Calu3 (cell line): ENCODE measurements at regions not wholly inside any gene's neighbourhood (a gene's known extent, or its start where the extent isn't known, plus 50 kb on each side); places are given as distances from the start of the nearest gene placed in this dataset.

ENCODE experiments used
- BruUV-seq: library from RNA; stranded (reverse); fragments of 400-500 nt; replicated peaks from 2 replicates; lab custom pipeline; 2021; lab: Mats Ljungman, UMichigan
- CTCF ChIA-PET: fragments of 300-600 bp; sonication (Branson Sonifier 250); formaldehyde crosslinking; loops from one replicate; lab custom pipeline; 2022; ENCODE audit warnings: antibody characterized with exemption; lab: Charles Lee
- DNase-seq: peaks from one replicate; pipeline ENCODE4 v3.0.0; 2022
- H3K27ac Mint-ChIP-seq: one replicate; pipeline ENCODE4 v1.8.0; 2022; ENCODE audit warnings: mixed read lengths; ENCODE audit not compliant: unreplicated experiment
- H3K27me3 Mint-ChIP-seq: one replicate; pipeline ENCODE4 v1.8.0; 2022; ENCODE audit warnings: mixed read lengths; ENCODE audit not compliant: unreplicated experiment
- H3K36me3 Mint-ChIP-seq: one replicate; pipeline ENCODE4 v1.8.0; 2022; ENCODE audit warnings: mild to moderate bottlenecking, moderate library complexity, mixed read lengths; ENCODE audit not compliant: insufficient read depth, unreplicated experiment
- H3K4me1 Mint-ChIP-seq: one replicate; pipeline ENCODE4 v1.8.0; 2022; ENCODE audit warnings: mild to moderate bottlenecking, low read depth, mixed read lengths; ENCODE audit not compliant: unreplicated experiment
- H3K4me3 Mint-ChIP-seq: one replicate; pipeline ENCODE4 v1.8.0; 2022; ENCODE audit warnings: mild to moderate bottlenecking, low read depth, moderate library complexity, mixed read lengths; ENCODE audit not compliant: unreplicated experiment
- H3K9me3 Mint-ChIP-seq: one replicate; pipeline ENCODE4 v1.8.0; 2022; ENCODE audit warnings: low read depth, mixed read lengths; ENCODE audit not compliant: unreplicated experiment
- intact Hi-C: fragments of 100-400 bp; cut with micrococcal nuclease; formaldehyde crosslinking; loops from one replicate; pipeline ENCODE4 v1.10.0; 2022; ENCODE audit not compliant: unreplicated experiment
- TF ChIP-seq, protein P1 (sequence below): fragments of 200-600 bp; IDR thresholded peaks from one replicate; pipeline ENCODE4 v1.8.0; 2022; ENCODE audit warnings: antibody characterized with exemption; ENCODE audit not compliant: unreplicated experiment

DNA sequence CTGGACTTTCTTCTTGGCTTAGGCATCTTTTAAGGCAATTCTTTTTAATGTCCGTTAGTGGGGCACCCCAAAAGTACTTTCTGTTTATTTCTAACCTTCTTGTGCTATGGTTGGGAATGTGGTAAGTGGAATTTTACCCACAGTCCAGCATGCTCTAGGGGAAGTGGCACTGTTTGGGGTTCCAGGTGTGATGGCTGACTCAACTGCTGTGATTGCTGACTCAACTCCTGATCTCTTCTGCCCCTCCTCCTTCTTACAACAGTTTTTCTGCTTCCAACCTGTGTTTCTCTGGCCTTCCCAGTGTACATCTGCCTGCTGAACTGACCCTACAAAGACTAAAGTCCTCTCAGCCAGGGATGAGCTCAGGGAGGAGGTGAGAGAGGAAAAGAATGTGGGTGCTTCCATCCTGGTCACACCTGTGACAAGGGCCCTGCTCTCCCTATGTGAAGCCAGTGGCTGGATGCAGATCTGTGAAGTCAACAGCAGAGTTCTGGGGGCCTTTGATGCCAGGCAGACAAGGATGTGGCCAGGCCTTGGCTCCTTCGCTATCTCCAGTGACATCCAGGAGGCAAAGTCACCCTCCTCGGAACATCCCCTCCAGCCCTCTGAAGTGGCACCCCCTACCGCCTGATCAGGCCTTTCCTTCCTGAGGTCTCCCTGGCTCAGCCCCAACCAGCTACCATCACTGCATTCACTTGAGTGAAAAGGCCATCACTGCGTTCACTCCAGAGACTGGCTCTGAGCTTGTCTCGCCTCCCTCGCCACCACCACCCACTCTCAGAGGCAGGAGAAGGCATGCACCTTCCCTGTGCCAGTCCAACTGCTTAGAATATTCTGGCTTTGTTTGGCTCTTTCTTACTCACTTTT, 72.2 kb downstream of the C5orf15 start:
- no peak for DNase-seq
- intact Hi-C loops: no loop called here
- Mint-ChIP-seq H3K27me3 (peaks cover 76% of the 10 kb centered on the region), H3K27ac (no peak overlapping the region), H3K36me3 (no peaks in the 10 kb centered on the region), H3K9me3 (no peaks in the 10 kb centered on the region), H3K4me3 (no peak overlapping the region), H3K4me1 (no peaks in the 10 kb centered on the region)
- CTCF ChIA-PET: no interaction called here
- TF ChIP-seq, protein P1, sequence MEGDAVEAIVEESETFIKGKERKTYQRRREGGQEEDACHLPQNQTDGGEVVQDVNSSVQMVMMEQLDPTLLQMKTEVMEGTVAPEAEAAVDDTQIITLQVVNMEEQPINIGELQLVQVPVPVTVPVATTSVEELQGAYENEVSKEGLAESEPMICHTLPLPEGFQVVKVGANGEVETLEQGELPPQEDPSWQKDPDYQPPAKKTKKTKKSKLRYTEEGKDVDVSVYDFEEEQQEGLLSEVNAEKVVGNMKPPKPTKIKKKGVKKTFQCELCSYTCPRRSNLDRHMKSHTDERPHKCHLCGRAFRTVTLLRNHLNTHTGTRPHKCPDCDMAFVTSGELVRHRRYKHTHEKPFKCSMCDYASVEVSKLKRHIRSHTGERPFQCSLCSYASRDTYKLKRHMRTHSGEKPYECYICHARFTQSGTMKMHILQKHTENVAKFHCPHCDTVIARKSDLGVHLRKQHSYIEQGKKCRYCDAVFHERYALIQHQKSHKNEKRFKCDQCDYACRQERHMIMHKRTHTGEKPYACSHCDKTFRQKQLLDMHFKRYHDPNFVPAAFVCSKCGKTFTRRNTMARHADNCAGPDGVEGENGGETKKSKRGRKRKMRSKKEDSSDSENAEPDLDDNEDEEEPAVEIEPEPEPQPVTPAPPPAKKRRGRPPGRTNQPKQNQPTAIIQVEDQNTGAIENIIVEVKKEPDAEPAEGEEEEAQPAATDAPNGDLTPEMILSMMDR: no peak
- BruUV-seq: no TSS peak

DNA sequence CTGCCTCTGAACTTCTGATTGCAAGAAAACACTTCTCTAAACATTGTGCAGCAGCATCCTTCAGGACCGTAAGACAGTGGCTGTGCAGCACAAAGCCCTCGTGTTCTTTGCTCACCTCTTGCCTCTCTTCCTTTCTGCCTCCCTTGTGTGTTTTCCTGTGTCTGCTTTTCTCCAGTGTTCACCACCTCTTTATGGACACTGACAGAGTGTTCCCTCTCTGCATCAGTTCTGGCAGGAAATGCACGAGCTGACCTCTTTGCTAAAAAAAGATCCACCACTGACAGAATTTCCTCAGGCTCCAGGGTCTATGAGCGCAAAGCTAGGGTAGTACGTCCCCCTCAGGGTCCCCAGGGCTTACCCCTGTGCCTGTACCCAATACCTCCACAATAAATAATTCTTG, 74.3 kb downstream of the C5orf15 start:
- Mint-ChIP-seq H3K27me3 (peaks cover 87% of the 10 kb centered on the region), H3K4me3 (no peak overlapping the region), H3K9me3 (no peaks in the 10 kb centered on the region), H3K27ac (no peak overlapping the region), H3K4me1 (no peaks in the 10 kb centered on the region), H3K36me3 (no peaks in the 10 kb centered on the region)
- CTCF ChIA-PET: no interaction called here
- TF ChIP-seq, protein P1: no peak
- no TSS peak for BruUV-seq
- no peak for DNase-seq
- intact Hi-C loops: no loop called here

DNA sequence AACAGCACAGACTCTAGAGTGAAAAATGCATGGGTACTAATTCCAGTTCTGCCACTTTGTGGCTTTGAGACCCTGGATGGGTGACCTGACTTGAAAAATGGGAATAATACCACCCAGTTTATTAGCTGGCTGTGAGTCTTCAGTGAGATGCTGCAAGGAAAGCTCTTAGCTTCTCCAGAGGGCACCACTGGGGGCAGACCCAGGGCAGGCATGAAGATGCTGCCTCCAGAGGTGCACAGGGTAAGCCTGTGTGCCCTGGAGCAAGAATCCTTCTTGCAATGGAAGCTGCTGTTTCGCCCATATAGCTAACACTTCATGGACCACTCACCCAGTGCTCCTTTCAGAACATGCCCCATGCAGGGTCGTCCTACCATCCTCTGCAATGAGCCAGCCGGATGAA, 75.7 kb downstream of the C5orf15 start:
- TF ChIP-seq, protein P1: no peak
- peaks cover 87% of the 10 kb centered on the region for H3K27me3 Mint-ChIP-seq
- intact Hi-C loops: no loop called here
- no peaks in the 10 kb centered on the region for H3K4me1 Mint-ChIP-seq
- H3K36me3 Mint-ChIP-seq: no peaks in the 10 kb centered on the region
- no peak overlapping the region for H3K4me3 Mint-ChIP-seq
- no peak for DNase-seq
- no peaks in the 10 kb centered on the region for H3K9me3 Mint-ChIP-seq
- H3K27ac Mint-ChIP-seq: no peak overlapping the region
- no TSS peak for BruUV-seq
- CTCF ChIA-PET: interaction anchor here (0.7 to 1.2 kb wide), 2 partner anchors 27 to 46 kb away, joined by 3 read pairs; no protein-coding TSS in a partner anchor

DNA sequence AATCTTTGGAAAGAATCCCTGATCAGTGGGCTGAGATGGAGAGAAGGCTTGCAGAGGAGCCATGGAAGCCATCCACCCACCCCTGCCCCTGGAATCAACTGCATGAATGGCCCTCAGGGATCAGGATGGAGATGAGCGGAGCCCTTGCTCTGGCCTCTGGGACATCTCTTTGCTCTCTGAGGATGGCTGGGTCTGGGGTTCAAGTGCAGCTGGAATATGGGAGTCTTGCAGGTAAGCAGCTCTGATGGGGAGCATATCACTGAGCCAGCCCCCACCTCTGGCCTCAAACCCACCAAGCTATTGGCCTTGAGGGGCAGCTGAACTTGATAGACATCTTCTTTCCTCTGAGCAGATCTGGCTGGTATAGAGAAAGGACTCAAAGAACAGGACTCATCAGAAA, 76.1 kb downstream of the C5orf15 start:
- intact Hi-C loops: no loop called here
- Mint-ChIP-seq H3K9me3 (no peaks in the 10 kb centered on the region), H3K36me3 (no peaks in the 10 kb centered on the region), H3K4me3 (no peak overlapping the region), H3K27me3 (peaks cover 87% of the 10 kb centered on the region), H3K4me1 (no peaks in the 10 kb centered on the region), H3K27ac (no peak overlapping the region)
- TF ChIP-seq, protein P1: no peak
- no TSS peak for BruUV-seq
- no peak for DNase-seq
- CTCF ChIA-PET: interaction anchor here (0.7 to 1.2 kb wide), 4 partner anchors 12 to 59 kb away, joined by 3 to 4 read pairs (median 3); no protein-coding TSS in a partner anchor
